ENCODE measurements at regions not wholly inside any gene's neighbourhood (a gene's known extent, or its start where the extent isn't known, plus 50 kb on each side); places are given as distances from the start of the nearest gene placed in this dataset.
"Not testable (repeated sequence)": the region's sequence is repeated elsewhere in the genome, so short reads cannot be mapped to it uniquely, and the experiment has no call there.

- no peak for TF ChIP-seq CTCF (IDR thresholded peaks at IDR 0.05; ENCODE audit: unreplicated experiment)
- H3K27me3 Mint-ChIP-seq (ENCODE audit: unreplicated experiment): peaks cover 2% of the 10 kb centered on the region
- H3K27ac Mint-ChIP-seq (ENCODE audit: unreplicated experiment): no peak overlapping the region
- H3K36me3 Mint-ChIP-seq (ENCODE audit: low read depth, unreplicated experiment): no peaks in the 10 kb centered on the region
- no peaks in the 10 kb centered on the region for H3K4me1 Mint-ChIP-seq (ENCODE audit: unreplicated experiment)
- no peak overlapping the region for H3K4me3 Mint-ChIP-seq (ENCODE audit: unreplicated experiment)
- DNase-seq (ENCODE audit: low spot score): no peak
- H3K9me3 Mint-ChIP-seq (ENCODE audit: unreplicated experiment): no peaks in the 10 kb centered on the region
Observed at GRCh38 chr3:105982207-105982606, 113.4 kb upstream of the CBLB start.

- no peak for TF ChIP-seq CTCF (IDR thresholded peaks at IDR 0.05; ENCODE audit: unreplicated experiment)
- Mint-ChIP-seq H3K36me3 (ENCODE audit: low read depth, unreplicated experiment) (no peaks in the 10 kb centered on the region), H3K4me3 (ENCODE audit: unreplicated experiment) (no peak overlapping the region), H3K27ac (ENCODE audit: unreplicated experiment) (no peak overlapping the region), H3K27me3 (ENCODE audit: unreplicated experiment) (peaks cover 2% of the 10 kb centered on the region), H3K4me1 (ENCODE audit: unreplicated experiment) (no peaks in the 10 kb centered on the region), H3K9me3 (ENCODE audit: unreplicated experiment) (no peaks in the 10 kb centered on the region)
- no peak for DNase-seq (ENCODE audit: low spot score)
Observed at GRCh38 chr3:105984837-105985236, 116.0 kb upstream of the CBLB start.

GRCh38 chr3:105986343-105986742, 117.5 kb upstream of the CBLB start:
- H3K36me3 Mint-ChIP-seq (ENCODE audit: low read depth, unreplicated experiment); H3K27me3 Mint-ChIP-seq (ENCODE audit: unreplicated experiment); H3K4me1 Mint-ChIP-seq (ENCODE audit: unreplicated experiment); H3K27ac Mint-ChIP-seq (ENCODE audit: unreplicated experiment); H3K4me3 Mint-ChIP-seq (ENCODE audit: unreplicated experiment); DNase-seq (ENCODE audit: low spot score); H3K9me3 Mint-ChIP-seq (ENCODE audit: unreplicated experiment): not testable (repeated sequence)

GRCh38 chr3:105987809-105988208, 119.0 kb upstream of the CBLB start:
- TF ChIP-seq CTCF (IDR thresholded peaks at IDR 0.05; ENCODE audit: unreplicated experiment): no peak
- no peak overlapping the region for H3K27ac Mint-ChIP-seq (ENCODE audit: unreplicated experiment)
- H3K27me3 Mint-ChIP-seq (ENCODE audit: unreplicated experiment): peaks cover 2% of the 10 kb centered on the region
- H3K9me3 Mint-ChIP-seq (ENCODE audit: unreplicated experiment): no peaks in the 10 kb centered on the region
- no peaks in the 10 kb centered on the region for H3K36me3 Mint-ChIP-seq (ENCODE audit: low read depth, unreplicated experiment)
- no peaks in the 10 kb centered on the region for H3K4me1 Mint-ChIP-seq (ENCODE audit: unreplicated experiment)
- no peak overlapping the region for H3K4me3 Mint-ChIP-seq (ENCODE audit: unreplicated experiment)
- no peak for DNase-seq (ENCODE audit: low spot score)

- Mint-ChIP-seq H3K4me1 (ENCODE audit: unreplicated experiment) (no peaks in the 10 kb centered on the region), H3K36me3 (ENCODE audit: low read depth, unreplicated experiment) (no peaks in the 10 kb centered on the region), H3K9me3 (ENCODE audit: unreplicated experiment) (no peaks in the 10 kb centered on the region), H3K4me3 (ENCODE audit: unreplicated experiment) (no peak overlapping the region), H3K27me3 (ENCODE audit: unreplicated experiment) (peaks cover 2% of the 10 kb centered on the region), H3K27ac (ENCODE audit: unreplicated experiment) (no peak overlapping the region)
- no peak for DNase-seq (ENCODE audit: low spot score)
- no peak for TF ChIP-seq CTCF (IDR thresholded peaks at IDR 0.05; ENCODE audit: unreplicated experiment)
Observed at GRCh38 chr3:105988540-105989212, 119.9 kb upstream of the CBLB start.

Measured in endothelial cell (in vitro differentiated cells).